ENCODE measurements at regions not wholly inside any gene's neighbourhood (a gene's known extent, or its start where the extent isn't known, plus 50 kb on each side); places are given as distances from the start of the nearest gene placed in this dataset.

GRCh38 chr2:120415060-120415459, 69.1 kb downstream of the INHBB start:
- TF ChIP-seq CTCF (IDR thresholded peaks at IDR 0.05) (no peak), POLR2A (IDR thresholded peaks at IDR 0.05) (no peak)
